H9 (cell line): ENCODE measurements at regions not wholly inside any gene's neighbourhood (a gene's known extent, or its start where the extent isn't known, plus 50 kb on each side); places are given as distances from the start of the nearest gene placed in this dataset.

Source experiments
- DNase-seq: peaks from one replicate; pipeline ENCODE4 v3.0.0-alpha.2; 2017
- H2AFZ ChIP-seq: one replicate; pipeline ENCODE4 v1.6.1; 2013; ENCODE audit warnings: mild to moderate bottlenecking, low read length, control low read depth, moderate library complexity
- H2AK5ac ChIP-seq: 2 replicates; pipeline ENCODE4 v1.6.1; 2013; ENCODE audit warnings: low read length, control low read depth, mixed read lengths; ENCODE audit not compliant: insufficient read length
- H2BK120ac ChIP-seq: one replicate; pipeline ENCODE4 v1.6.1; 2013; ENCODE audit warnings: low read depth, mild to moderate bottlenecking, low read length, control low read depth, inconsistent platforms; ENCODE audit not compliant: poor library complexity, severe bottlenecking
- H2BK12ac ChIP-seq: 2 replicates; pipeline ENCODE4 v1.6.1; 2013; ENCODE audit warnings: low read length, control low read depth, mixed read lengths, low read depth; ENCODE audit not compliant: insufficient read length
- H2BK15ac ChIP-seq: 2 replicates; pipeline ENCODE4 v1.6.1; 2013; ENCODE audit warnings: low read depth, low read length, control low read depth
- H2BK20ac ChIP-seq: one replicate; pipeline ENCODE4 v1.6.1; 2013; ENCODE audit warnings: low read depth, mild to moderate bottlenecking, low read length, control low read depth, inconsistent platforms; ENCODE audit not compliant: poor library complexity, severe bottlenecking
- H2BK5ac ChIP-seq: 2 replicates; pipeline ENCODE4 v1.6.1; 2013; ENCODE audit warnings: low read length, control low read depth, mixed read lengths; ENCODE audit not compliant: insufficient read length
- H3K14ac ChIP-seq: 2 replicates; pipeline ENCODE4 v1.6.1; 2013; ENCODE audit warnings: low read length, control low read depth; ENCODE audit not compliant: insufficient read depth
- H3K18ac ChIP-seq: 2 replicates; pipeline ENCODE4 v1.6.1; 2013; ENCODE audit warnings: low read depth, mild to moderate bottlenecking, mixed read lengths, low read length, control low read depth; ENCODE audit not compliant: insufficient read length
- H3K23ac ChIP-seq: 2 replicates; pipeline ENCODE4 v1.6.1; 2013; ENCODE audit warnings: low read length, control low read depth, mixed read lengths, low read depth; ENCODE audit not compliant: insufficient read length
- H3K23me2 ChIP-seq: 2 replicates; pipeline ENCODE4 v1.6.1; 2013; ENCODE audit warnings: low read depth, mild to moderate bottlenecking, mixed read lengths, low read length, control low read depth; ENCODE audit not compliant: insufficient read length, poor library complexity, severe bottlenecking
- H3K27ac ChIP-seq: 2 replicates; pipeline ENCODE4 v1.5.1; 2013; ENCODE audit warnings: low read length, control low read depth, mixed read lengths, low read depth; ENCODE audit not compliant: insufficient read length
- H3K27me3 ChIP-seq: 2 replicates; pipeline ENCODE4 v1.6.1; 2013; ENCODE audit warnings: low read length, control low read depth, inconsistent platforms; ENCODE audit not compliant: insufficient read depth
- H3K4ac ChIP-seq: 2 replicates; pipeline ENCODE4 v1.6.1; 2013; ENCODE audit warnings: low read depth, mild to moderate bottlenecking, control low read depth, inconsistent platforms, low read length, moderate library complexity
- H3K4me1 ChIP-seq: 2 replicates; pipeline ENCODE4 v1.6.1; 2013; ENCODE audit warnings: low read length, control low read depth, inconsistent platforms; ENCODE audit not compliant: insufficient read depth
- H3K4me2 ChIP-seq: 2 replicates; pipeline ENCODE4 v1.6.1; 2013; ENCODE audit warnings: low read length, control low read depth, mixed read lengths; ENCODE audit not compliant: insufficient read length, insufficient read depth
- H3K56ac ChIP-seq: 2 replicates; pipeline ENCODE4 v1.6.1; 2013; ENCODE audit warnings: low read depth, mild to moderate bottlenecking, mixed read lengths, low read length, control low read depth; ENCODE audit not compliant: insufficient read length
- H3K79me1 ChIP-seq: 2 replicates; pipeline ENCODE4 v1.6.1; 2013; ENCODE audit warnings: low read depth, mild to moderate bottlenecking, moderate library complexity, low read length, control low read depth, inconsistent platforms; ENCODE audit not compliant: insufficient read depth, poor library complexity, severe bottlenecking
- H3K79me2 ChIP-seq: 2 replicates; pipeline ENCODE4 v1.6.1; 2013; ENCODE audit warnings: low read length, control low read depth, inconsistent platforms; ENCODE audit not compliant: insufficient read depth
- H3K9ac ChIP-seq: 2 replicates; pipeline ENCODE4 v1.6.1; 2013; ENCODE audit warnings: low read length, control low read depth, mixed read lengths; ENCODE audit not compliant: insufficient read length; ENCODE audit errors: extremely low read depth
- H3K9me3 ChIP-seq: one replicate; pipeline ENCODE4 v1.6.1; 2013; ENCODE audit warnings: low read depth, low read length, inconsistent platforms; ENCODE audit not compliant: control insufficient read depth
- H3T11ph ChIP-seq: one replicate; pipeline ENCODE4 v1.6.1; 2013; ENCODE audit warnings: mild to moderate bottlenecking, low read length, control low read depth, inconsistent platforms
- H4K20me1 ChIP-seq: one replicate; pipeline ENCODE4 v1.6.1; 2013; ENCODE audit not compliant: control insufficient read depth, insufficient read length, insufficient read depth
- H4K5ac ChIP-seq: 2 replicates; pipeline ENCODE4 v1.6.1; 2013; ENCODE audit warnings: low read depth, mild to moderate bottlenecking, mixed read lengths, low read length, control low read depth; ENCODE audit not compliant: insufficient read length
- H4K8ac ChIP-seq: replicated peaks from 2 replicates; pipeline ENCODE4 v1.6.1; 2013; ENCODE audit warnings: low read length, control low read depth, mixed read lengths, low read depth; ENCODE audit not compliant: insufficient read length
- H4K91ac ChIP-seq: 2 replicates; pipeline ENCODE4 v1.6.1; 2013; ENCODE audit warnings: low read depth, mild to moderate bottlenecking, moderate library complexity, mixed read lengths, low read length, control low read depth; ENCODE audit not compliant: insufficient read length
- H3K27ac Mint-ChIP-seq, 3 experiments: 2 replicates in 2 of 3; 3 replicates in 1 of 3; pipeline ENCODE4 v1.8.0; 2020 to 2021; ENCODE audit warnings: mixed read lengths in 3 of 3, mild to moderate bottlenecking in 1 of 3, moderate library complexity in 1 of 3
- H3K27me3 Mint-ChIP-seq: 2 replicates; pipeline ENCODE4 v1.8.0; 2021; ENCODE audit warnings: low read depth, mild to moderate bottlenecking, moderate library complexity, mixed read lengths
- H3K36me3 Mint-ChIP-seq, 3 experiments: 2 replicates in 2 of 3; 3 replicates in 1 of 3; pipeline ENCODE4 v1.8.0; 2020 to 2021; ENCODE audit warnings: low read depth in 3 of 3, mixed read lengths in 3 of 3; ENCODE audit not compliant: insufficient read depth in 1 of 3
- H3K4me1 Mint-ChIP-seq, 2 experiments: 2 replicates each; pipeline ENCODE4 v1.8.0; 2020; ENCODE audit warnings: mixed read lengths in 2 of 2
- H3K4me3 Mint-ChIP-seq, 2 experiments: 2 replicates in 1 of 2; 3 replicates in 1 of 2; pipeline ENCODE4 v1.8.0; 2020 to 2021; ENCODE audit warnings: mild to moderate bottlenecking in 2 of 2, mixed read lengths in 2 of 2, moderate library complexity in 1 of 2
- H3K9me3 Mint-ChIP-seq, 2 experiments: 2 replicates in 1 of 2; 3 replicates in 1 of 2; pipeline ENCODE4 v1.8.0; 2020; ENCODE audit warnings: mild to moderate bottlenecking in 2 of 2, mixed read lengths in 2 of 2, moderate library complexity in 1 of 2
- CTCF ChIP-seq: fragments of 200-600 bp; sonication (generic); conservative IDR thresholded peaks from 3 replicates; pipeline ENCODE4 v1.8.0; 2021; ENCODE audit warnings: antibody characterized with exemption, mild to moderate bottlenecking
- WGBS: extraction: QIAGEN DNeasy Blood & Tissue Kit; methylation state at CpG from one replicate; pipeline ENCODE4 v1.1.7; 2013; ENCODE audit warnings: missing lambda C conversion rate, low lambda C conversion rate, mixed read lengths; ENCODE audit not compliant: insufficient read length; ENCODE audit errors: extremely low coverage; 5-methylcytosine and 5-hydroxymethylcytosine counted together

GRCh38 chr12:81963026-81963425 lies 203.9 kb upstream of the PPFIA2 start:
- Histone ChIP-seq H3K79me1 (no peaks in the 10 kb centered on the region), H2AFZ (no peak overlapping the region), H3K27ac (no peak overlapping the region), H3K4ac (no peak overlapping the region), H3K9ac (no peak overlapping the region), H3K79me2 (no peaks in the 10 kb centered on the region), H2BK15ac (no peak overlapping the region), H3K56ac (no peak overlapping the region), H4K91ac (no peak overlapping the region), H2BK5ac (no peak overlapping the region), H3T11ph (no peak overlapping the region), H2BK12ac (no peak overlapping the region), H3K23me2 (no peaks in the 10 kb centered on the region), H4K8ac (no peak overlapping the region), H3K9me3 (no peaks in the 10 kb centered on the region), H3K4me2 (no peak overlapping the region), H4K20me1 (no peaks in the 10 kb centered on the region), H2BK120ac (no peak overlapping the region), H2BK20ac (no peak overlapping the region), H3K4me1 (no peaks in the 10 kb centered on the region), H4K5ac (no peak overlapping the region), H3K23ac (no peak overlapping the region), H3K18ac (no peak overlapping the region), H3K27me3 (no peaks in the 10 kb centered on the region), H3K14ac (no peak overlapping the region), H2AK5ac (no peak overlapping the region)
- no peak for DNase-seq
- H3K36me3 Mint-ChIP-seq: no peaks in the 10 kb centered on the region
- WGBS: no CpG with 5 or more reads among the region's 7 CpGs
- TF ChIP-seq CTCF: no peak
- no peak overlapping the region for H3K27ac Mint-ChIP-seq
- H3K27me3 Mint-ChIP-seq: no peaks in the 10 kb centered on the region
- no peaks in the 10 kb centered on the region for H3K4me1 Mint-ChIP-seq
- H3K9me3 Mint-ChIP-seq: no peaks in the 10 kb centered on the region
- no peak overlapping the region for H3K4me3 Mint-ChIP-seq
